SK-N-SH treated with all-trans-retinoic acid at 6 μM for 48 hours (cell line): ENCODE measurements at regions not wholly inside any gene's neighbourhood (a gene's known extent, or its start where the extent isn't known, plus 50 kb on each side); places are given as distances from the start of the nearest gene placed in this dataset.

Experiments
- ATAC-seq: fragments of 200-7000 bp; cut with Tn5 transposase; 3 replicates; pipeline ENCODE4 v1.9.1; 2020; ENCODE audit warnings: mild to moderate bottlenecking, moderate library complexity
- ARNTL ChIP-seq: fragments of 450-650 bp; formaldehyde crosslinking; IDR thresholded peaks from 2 replicates; pipeline ENCODE4 v1.5.0; 2020; ENCODE audit warnings: low read depth, mild to moderate bottlenecking, moderate library complexity, borderline replicate concordance
- BACH2 ChIP-seq: fragments of 250-450 bp; sonication (Bioruptor Pico); IDR thresholded peaks from 2 replicates; pipeline ENCODE4 v1.9.0; 2021; ENCODE audit warnings: mild to moderate bottlenecking, borderline replicate concordance
- CSDC2 ChIP-seq: fragments of 250-450 bp; sonication (Bioruptor Pico); IDR thresholded peaks from 2 replicates; pipeline ENCODE4 v1.5.0; 2020; ENCODE audit warnings: mild to moderate bottlenecking, moderate library complexity
- ISL1 ChIP-seq: fragments of 250-450 bp; sonication (Bioruptor Pico); IDR thresholded peaks from 2 replicates; pipeline ENCODE4 v2.1.2; 2022; ENCODE audit warnings: mild to moderate bottlenecking, moderate library complexity
- OSR1 ChIP-seq: fragments of 250-450 bp; sonication (Bioruptor Pico); IDR thresholded peaks from 2 replicates; pipeline ENCODE4 v1.8.0; 2022; ENCODE audit warnings: moderate library complexity, mild to moderate bottlenecking, inconsistent platforms
- PPARA ChIP-seq: fragments of 250-450 bp; sonication (Bioruptor Pico); IDR thresholded peaks from 2 replicates; pipeline ENCODE4 v1.5.0; 2020; ENCODE audit warnings: mild to moderate bottlenecking, borderline replicate concordance
- RARB ChIP-seq: fragments of 250-450 bp; sonication (Bioruptor Pico); IDR thresholded peaks from 2 replicates; pipeline ENCODE4 v1.8.0; 2021; ENCODE audit warnings: mild to moderate bottlenecking, moderate library complexity
- SNAI2 ChIP-seq: fragments of 250-450 bp; sonication (Bioruptor Pico); IDR thresholded peaks from 2 replicates; pipeline ENCODE4 v1.5.0; 2020; ENCODE audit warnings: mild to moderate bottlenecking, moderate library complexity
- TCF4 ChIP-seq: fragments of 250-450 bp; sonication (Bioruptor Pico); IDR thresholded peaks from 2 replicates; pipeline ENCODE4 v1.8.0; 2021; ENCODE audit warnings: mild to moderate bottlenecking, moderate library complexity, borderline replicate concordance
- TOX ChIP-seq: fragments of 250-450 bp; sonication (Bioruptor Pico); IDR thresholded peaks from 2 replicates; pipeline ENCODE4 v1.8.0; 2021; ENCODE audit warnings: mild to moderate bottlenecking, moderate library complexity, borderline replicate concordance
- ZFP30 ChIP-seq: fragments of 450-650 bp; formaldehyde crosslinking; IDR thresholded peaks from 2 replicates; pipeline ENCODE4 v1.5.0; 2022; ENCODE audit warnings: mild to moderate bottlenecking, moderate library complexity
- ZNF70 ChIP-seq: fragments of 450-650 bp; formaldehyde crosslinking; IDR thresholded peaks from 2 replicates; pipeline ENCODE4 v1.5.0; 2020; ENCODE audit warnings: mild to moderate bottlenecking, moderate library complexity
- TF ChIP-seq, protein P1 (sequence below): fragments of 250-450 bp; sonication (Bioruptor Pico); IDR thresholded peaks from 2 replicates; pipeline ENCODE4 v1.8.0; 2020; ENCODE audit warnings: mild to moderate bottlenecking, moderate library complexity, borderline replicate concordance
- TF ChIP-seq, protein P2 (sequence below): fragments of 250-450 bp; sonication (Bioruptor Pico); IDR thresholded peaks from 2 replicates; pipeline ENCODE4 v1.5.1; 2021; ENCODE audit warnings: mild to moderate bottlenecking, moderate library complexity
- TF ChIP-seq, protein P3 (sequence below): fragments of 250-450 bp; sonication (Bioruptor Pico); IDR thresholded peaks from 2 replicates; pipeline ENCODE4 v1.5.1; 2020; ENCODE audit warnings: low read depth, mild to moderate bottlenecking, moderate library complexity
- TF ChIP-seq, protein P4 (sequence below): fragments of 250-450 bp; sonication (Bioruptor Pico); IDR thresholded peaks from 2 replicates; pipeline ENCODE4 v1.8.0; 2021; ENCODE audit warnings: low read depth, mild to moderate bottlenecking, moderate library complexity, borderline replicate concordance

DNA sequence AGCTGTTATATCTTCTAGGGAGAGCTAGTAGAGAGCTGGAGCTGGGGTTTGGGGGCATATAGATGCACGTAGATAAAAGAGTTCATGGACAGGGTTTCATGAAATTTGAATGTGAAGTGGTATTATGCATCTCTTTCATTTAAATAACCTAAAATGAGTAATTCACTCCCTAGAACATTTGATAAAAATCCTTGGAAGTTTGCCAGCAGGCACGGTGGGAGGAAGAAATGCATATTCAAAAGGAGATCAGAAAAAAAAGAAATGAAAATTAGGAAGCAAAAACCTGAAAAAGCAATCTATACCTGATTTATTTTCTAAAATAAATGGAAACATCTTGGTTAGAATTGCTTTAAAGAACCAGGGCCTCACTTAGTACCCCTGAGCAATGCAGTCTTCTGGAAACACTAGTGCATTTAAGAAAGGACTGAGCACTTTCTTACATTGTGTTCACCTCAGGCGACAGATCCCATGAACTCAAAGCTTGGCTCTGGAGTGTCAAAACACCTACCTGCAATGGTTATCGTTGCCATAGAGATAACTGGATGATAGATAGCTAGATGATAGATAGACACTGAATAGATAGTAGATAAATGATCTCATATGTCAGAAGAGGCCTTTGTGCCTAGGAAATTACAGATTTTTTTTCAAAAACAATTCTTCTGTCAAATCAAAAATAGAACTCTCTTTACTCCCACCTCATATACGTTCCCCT is 458.6 kb upstream of the THRB start (continued):
- TF ChIP-seq ZFP30 (CRISPR knock-in tag) (no peak), PPARA (CRISPR knock-in tag) (no peak), BACH2 (CRISPR knock-in tag) (no peak)
- TF ChIP-seq, protein P1, sequence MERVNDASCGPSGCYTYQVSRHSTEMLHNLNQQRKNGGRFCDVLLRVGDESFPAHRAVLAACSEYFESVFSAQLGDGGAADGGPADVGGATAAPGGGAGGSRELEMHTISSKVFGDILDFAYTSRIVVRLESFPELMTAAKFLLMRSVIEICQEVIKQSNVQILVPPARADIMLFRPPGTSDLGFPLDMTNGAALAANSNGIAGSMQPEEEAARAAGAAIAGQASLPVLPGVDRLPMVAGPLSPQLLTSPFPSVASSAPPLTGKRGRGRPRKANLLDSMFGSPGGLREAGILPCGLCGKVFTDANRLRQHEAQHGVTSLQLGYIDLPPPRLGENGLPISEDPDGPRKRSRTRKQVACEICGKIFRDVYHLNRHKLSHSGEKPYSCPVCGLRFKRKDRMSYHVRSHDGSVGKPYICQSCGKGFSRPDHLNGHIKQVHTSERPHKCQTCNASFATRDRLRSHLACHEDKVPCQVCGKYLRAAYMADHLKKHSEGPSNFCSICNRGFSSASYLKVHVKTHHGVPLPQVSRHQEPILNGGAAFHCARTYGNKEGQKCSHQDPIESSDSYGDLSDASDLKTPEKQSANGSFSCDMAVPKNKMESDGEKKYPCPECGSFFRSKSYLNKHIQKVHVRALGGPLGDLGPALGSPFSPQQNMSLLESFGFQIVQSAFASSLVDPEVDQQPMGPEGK: no peak
- TF ChIP-seq, protein P2, sequence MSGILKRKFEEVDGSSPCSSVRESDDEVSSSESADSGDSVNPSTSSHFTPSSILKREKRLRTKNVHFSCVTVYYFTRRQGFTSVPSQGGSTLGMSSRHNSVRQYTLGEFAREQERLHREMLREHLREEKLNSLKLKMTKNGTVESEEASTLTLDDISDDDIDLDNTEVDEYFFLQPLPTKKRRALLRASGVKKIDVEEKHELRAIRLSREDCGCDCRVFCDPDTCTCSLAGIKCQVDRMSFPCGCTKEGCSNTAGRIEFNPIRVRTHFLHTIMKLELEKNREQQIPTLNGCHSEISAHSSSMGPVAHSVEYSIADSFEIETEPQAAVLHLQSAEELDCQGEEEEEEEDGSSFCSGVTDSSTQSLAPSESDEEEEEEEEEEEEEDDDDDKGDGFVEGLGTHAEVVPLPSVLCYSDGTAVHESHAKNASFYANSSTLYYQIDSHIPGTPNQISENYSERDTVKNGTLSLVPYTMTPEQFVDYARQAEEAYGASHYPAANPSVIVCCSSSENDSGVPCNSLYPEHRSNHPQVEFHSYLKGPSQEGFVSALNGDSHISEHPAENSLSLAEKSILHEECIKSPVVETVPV (CRISPR knock-in tag): no peak
- TF ChIP-seq, protein P3, sequence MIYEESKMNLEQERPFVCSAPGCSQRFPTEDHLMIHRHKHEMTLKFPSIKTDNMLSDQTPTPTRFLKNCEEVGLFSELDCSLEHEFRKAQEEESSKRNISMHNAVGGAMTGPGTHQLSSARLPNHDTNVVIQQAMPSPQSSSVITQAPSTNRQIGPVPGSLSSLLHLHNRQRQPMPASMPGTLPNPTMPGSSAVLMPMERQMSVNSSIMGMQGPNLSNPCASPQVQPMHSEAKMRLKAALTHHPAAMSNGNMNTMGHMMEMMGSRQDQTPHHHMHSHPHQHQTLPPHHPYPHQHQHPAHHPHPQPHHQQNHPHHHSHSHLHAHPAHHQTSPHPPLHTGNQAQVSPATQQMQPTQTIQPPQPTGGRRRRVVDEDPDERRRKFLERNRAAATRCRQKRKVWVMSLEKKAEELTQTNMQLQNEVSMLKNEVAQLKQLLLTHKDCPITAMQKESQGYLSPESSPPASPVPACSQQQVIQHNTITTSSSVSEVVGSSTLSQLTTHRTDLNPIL (CRISPR knock-in tag): no peak

DNA sequence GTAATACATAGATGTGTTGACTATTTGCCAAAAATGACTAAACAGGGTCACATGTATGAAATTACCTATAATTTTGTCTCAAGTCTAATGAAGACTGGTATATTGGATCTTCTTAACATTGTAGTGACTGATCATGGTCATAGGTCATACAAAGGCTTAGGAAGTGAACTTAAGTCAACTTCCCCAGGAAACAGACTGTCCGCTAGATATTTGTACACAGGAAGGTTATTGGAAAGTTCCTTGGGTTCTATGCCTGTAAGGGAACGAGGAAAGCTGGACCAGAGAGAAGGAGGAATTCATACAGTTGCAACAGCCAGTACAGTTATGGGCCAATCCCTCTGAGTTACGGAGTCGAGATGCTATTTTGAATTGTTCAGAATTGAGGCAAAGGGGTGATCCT is 462.0 kb upstream of the THRB start:
- ATAC-seq: no peak
- TF ChIP-seq RARB (no peak), BACH2 (CRISPR knock-in tag) (no peak), ZFP30 (CRISPR knock-in tag) (no peak), OSR1 (CRISPR knock-in tag) (no peak), TCF4 (CRISPR knock-in tag) (no peak), TOX (CRISPR knock-in tag) (no peak), ISL1 (CRISPR knock-in tag) (no peak), ZNF70 (no peak), ARNTL (CRISPR knock-in tag) (no peak), SNAI2 (CRISPR knock-in tag) (no peak), PPARA (CRISPR knock-in tag) (no peak), CSDC2 (CRISPR knock-in tag) (no peak)
- TF ChIP-seq, protein P3 (CRISPR knock-in tag): no peak
- TF ChIP-seq, protein P2 (CRISPR knock-in tag): no peak
- TF ChIP-seq, protein P1: no peak
- TF ChIP-seq, protein P4, sequence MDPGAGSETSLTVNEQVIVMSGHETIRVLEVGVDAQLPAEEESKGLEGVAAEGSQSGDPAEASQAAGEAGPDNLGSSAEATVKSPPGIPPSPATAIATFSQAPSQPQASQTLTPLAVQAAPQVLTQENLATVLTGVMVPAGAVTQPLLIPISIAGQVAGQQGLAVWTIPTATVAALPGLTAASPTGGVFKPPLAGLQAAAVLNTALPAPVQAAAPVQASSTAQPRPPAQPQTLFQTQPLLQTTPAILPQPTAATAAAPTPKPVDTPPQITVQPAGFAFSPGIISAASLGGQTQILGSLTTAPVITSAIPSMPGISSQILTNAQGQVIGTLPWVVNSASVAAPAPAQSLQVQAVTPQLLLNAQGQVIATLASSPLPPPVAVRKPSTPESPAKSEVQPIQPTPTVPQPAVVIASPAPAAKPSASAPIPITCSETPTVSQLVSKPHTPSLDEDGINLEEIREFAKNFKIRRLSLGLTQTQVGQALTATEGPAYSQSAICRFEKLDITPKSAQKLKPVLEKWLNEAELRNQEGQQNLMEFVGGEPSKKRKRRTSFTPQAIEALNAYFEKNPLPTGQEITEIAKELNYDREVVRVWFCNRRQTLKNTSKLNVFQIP (CRISPR knock-in tag): no peak

DNA sequence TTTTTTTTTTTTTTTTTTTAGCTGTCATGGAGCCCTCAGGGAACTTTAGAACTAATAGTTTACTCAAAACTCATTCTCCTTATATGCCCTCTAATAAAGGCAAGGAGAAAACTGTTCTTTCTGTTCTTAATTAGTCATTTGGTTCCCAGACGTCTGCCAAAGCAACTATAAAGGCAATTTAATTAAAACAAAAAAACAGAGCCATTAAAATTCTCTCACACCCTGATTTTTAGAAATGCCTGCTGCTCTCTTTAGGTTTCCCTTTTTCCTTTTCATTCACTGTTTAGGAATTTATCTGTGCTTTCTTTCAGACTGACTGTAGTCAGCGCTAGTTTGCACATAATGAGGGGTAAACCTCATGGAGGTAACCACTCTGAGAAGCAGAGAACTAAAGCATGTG is 463.6 kb upstream of the THRB start:
- no peak for ATAC-seq
- TF ChIP-seq ZNF70: no peak
- peak; percentile 32; the same call in 1 of the 2 replicates for TF ChIP-seq TCF4 (CRISPR knock-in tag)
